CD4-positive, alpha-beta T cell treated with Interleukin-4 for 4 hours (primary cell): ENCODE measurements at regions not wholly inside any gene's neighbourhood (a gene's known extent, or its start where the extent isn't known, plus 50 kb on each side); places are given as distances from the start of the nearest gene placed in this dataset.

ENCODE experiments used
- DNase-seq: peaks from one replicate; pipeline ENCODE4 v3.0.0-alpha.2; 2020

GRCh38 chr22:49620666-49621065 lies 207.0 kb downstream of the BRD1 start:
- no peak for DNase-seq

- DNase-seq, result no peak
Observed at GRCh38 chr22:49620003-49620556, 207.6 kb downstream of the BRD1 start.

- no peak for DNase-seq
Observed at GRCh38 chr22:49619301-49619700, 208.4 kb downstream of the BRD1 start.

- DNase-seq, result no peak
Observed at GRCh38 chr22:49618677-49618953, 209.1 kb downstream of the BRD1 start.

GRCh38 chr22:49617866-49618676 lies 209.6 kb downstream of the BRD1 start:
- DNase-seq, result no peak

- no peak for DNase-seq
Observed at GRCh38 chr22:49617264-49617663, 210.4 kb downstream of the BRD1 start.

- no peak for DNase-seq
Observed at GRCh38 chr22:49616356-49617231, 211.1 kb downstream of the BRD1 start.

GRCh38 chr22:49614966-49615965 lies 212.4 kb downstream of the BRD1 start:
- no peak for DNase-seq

- DNase-seq, result no peak
Observed at GRCh38 chr22:49613511-49614270, 214.0 kb downstream of the BRD1 start.

GRCh38 chr22:49613108-49613507 lies 214.6 kb downstream of the BRD1 start:
- no peak for DNase-seq

- no peak for DNase-seq
Observed at GRCh38 chr22:49609207-49609876, 218.3 kb downstream of the BRD1 start.

- DNase-seq, result no peak
Observed at GRCh38 chr22:49608660-49609059, 219.0 kb downstream of the BRD1 start.

- DNase-seq, result no peak
Observed at GRCh38 chr22:49608228-49608627, 219.4 kb downstream of the BRD1 start.

GRCh38 chr22:49607821-49608220 lies 219.9 kb downstream of the BRD1 start:
- DNase-seq, result no peak

- DNase-seq, result no peak
Observed at GRCh38 chr22:49606562-49607290, 220.9 kb downstream of the BRD1 start.

GRCh38 chr22:49604732-49605302 lies 222.9 kb downstream of the BRD1 start:
- no peak for DNase-seq

GRCh38 chr22:49603016-49603415 lies 224.7 kb downstream of the BRD1 start:
- no peak for DNase-seq

GRCh38 chr22:49602481-49602880 lies 225.2 kb downstream of the BRD1 start:
- DNase-seq, result no peak

GRCh38 chr22:49601614-49602321 lies 225.9 kb downstream of the BRD1 start:
- DNase-seq, result no peak
